T-cell (primary cell): ENCODE measurements at regions not wholly inside any gene's neighbourhood (a gene's known extent, or its start where the extent isn't known, plus 50 kb on each side); places are given as distances from the start of the nearest gene placed in this dataset.

Source experiments
- ATAC-seq, 4 experiments: fragments of 200-7000 bp in 3 of 4; fragments of 150-1000 bp in 1 of 4; cut with Tn5 transposase; replicated peaks in 1 of 4; 1 replicate in 3 of 4; 2 replicates in 1 of 4; pipeline ENCODE4 v1.10.0; 2021; ENCODE audit warnings: moderate library complexity in 3 of 4, mild to moderate bottlenecking in 2 of 4, moderate number of reproducible peaks in 1 of 4
- CTCF ChIA-PET, 2 donors: fragments of 300-600 bp; sonication (Branson Sonifier 250); formaldehyde crosslinking; loops; one replicate each; lab custom pipeline; 2022; ENCODE audit warnings: antibody characterized with exemption in 2 of 2; lab: Charles Lee
- POLR2A ChIA-PET, 2 donors: fragments of 300-600 bp; sonication (Branson Sonifier 250); formaldehyde crosslinking; loops; one replicate each; lab custom pipeline; 2022; ENCODE audit warnings: antibody characterized with exemption in 2 of 2; lab: Charles Lee
- DNase-seq, 35 experiments: peaks; one replicate each; pipeline versions ENCODE4 v3.0.0 to v3.0.0-alpha.2; 2013 to 2023
- H3K27ac ChIP-seq: one replicate; pipeline ENCODE4 v1.5.1; 2013; ENCODE audit warnings: low read length
- H3K27me3 ChIP-seq, 2 experiments: replicated peaks in 1 of 2; 1 replicate in 1 of 2; 2 replicates in 1 of 2; pipeline versions ENCODE4 v1.6.1 to v1.7.0; 2013; ENCODE audit warnings: low read length in 1 of 2, mixed read lengths in 1 of 2; ENCODE audit not compliant: control insufficient read depth in 2 of 2, insufficient read depth in 2 of 2; ENCODE audit errors: extremely low read depth in 1 of 2
- H3K36me3 ChIP-seq, 2 donors: 1 replicate in 1 of 2; 2 replicates in 1 of 2; pipeline versions ENCODE4 v1.6.1 to v1.7.0; 2013; ENCODE audit warnings: low read length in 1 of 2; ENCODE audit not compliant: control insufficient read depth in 2 of 2, insufficient read depth in 1 of 2; ENCODE audit errors: extremely low read depth in 1 of 2
- H3K4me1 ChIP-seq, 2 experiments: 1 replicate in 1 of 2; 2 replicates in 1 of 2; pipeline versions ENCODE4 v1.6.1 to v1.7.0; 2013; ENCODE audit warnings: low read length in 2 of 2, mixed read lengths in 1 of 2; ENCODE audit not compliant: insufficient read depth in 2 of 2, control insufficient read depth in 1 of 2; ENCODE audit errors: extremely low read depth in 1 of 2
- H3K4me3 ChIP-seq, 2 donors: 1 replicate in 1 of 2; 2 replicates in 1 of 2; pipeline versions ENCODE4 v1.5.1 to v1.7.0; 2013; ENCODE audit warnings: mild to moderate bottlenecking in 2 of 2, low read length in 1 of 2, moderate library complexity in 1 of 2; ENCODE audit not compliant: control insufficient read depth in 1 of 2; ENCODE audit errors: extremely low read depth in 1 of 2
- H3K9me3 ChIP-seq: 2 replicates; pipeline ENCODE4 v1.7.0; 2013
- H3K27ac Mint-ChIP-seq, 2 donors: one replicate each; pipeline ENCODE4 v1.8.0; 2020 to 2021; ENCODE audit warnings: mild to moderate bottlenecking in 2 of 2, mixed read lengths in 2 of 2
- H3K27me3 Mint-ChIP-seq, 2 donors: one replicate each; pipeline ENCODE4 v1.8.0; 2021 to 2022; ENCODE audit warnings: mixed read lengths in 2 of 2
- H3K36me3 Mint-ChIP-seq: one replicate; pipeline ENCODE4 v1.8.0; 2021; ENCODE audit warnings: mixed read lengths
- H3K4me1 Mint-ChIP-seq, 3 donors: one replicate each; pipeline ENCODE4 v1.8.0; 2020 to 2022; ENCODE audit warnings: mixed read lengths in 3 of 3, mild to moderate bottlenecking in 1 of 3
- H3K4me3 Mint-ChIP-seq, 3 donors: one replicate each; pipeline ENCODE4 v1.8.0; 2020 to 2022; ENCODE audit warnings: mild to moderate bottlenecking in 3 of 3, mixed read lengths in 3 of 3, moderate library complexity in 3 of 3
- H3K9me3 Mint-ChIP-seq, 3 donors: one replicate each; pipeline ENCODE4 v1.8.0; 2020 to 2022; ENCODE audit warnings: mixed read lengths in 3 of 3
- WGBS: methylation state at CpG from one replicate; pipeline ENCODE4 v1.1.5; 2013; ENCODE audit warnings: missing lambda C conversion rate; ENCODE audit not compliant: insufficient coverage; 5-methylcytosine and 5-hydroxymethylcytosine counted together

DNA sequence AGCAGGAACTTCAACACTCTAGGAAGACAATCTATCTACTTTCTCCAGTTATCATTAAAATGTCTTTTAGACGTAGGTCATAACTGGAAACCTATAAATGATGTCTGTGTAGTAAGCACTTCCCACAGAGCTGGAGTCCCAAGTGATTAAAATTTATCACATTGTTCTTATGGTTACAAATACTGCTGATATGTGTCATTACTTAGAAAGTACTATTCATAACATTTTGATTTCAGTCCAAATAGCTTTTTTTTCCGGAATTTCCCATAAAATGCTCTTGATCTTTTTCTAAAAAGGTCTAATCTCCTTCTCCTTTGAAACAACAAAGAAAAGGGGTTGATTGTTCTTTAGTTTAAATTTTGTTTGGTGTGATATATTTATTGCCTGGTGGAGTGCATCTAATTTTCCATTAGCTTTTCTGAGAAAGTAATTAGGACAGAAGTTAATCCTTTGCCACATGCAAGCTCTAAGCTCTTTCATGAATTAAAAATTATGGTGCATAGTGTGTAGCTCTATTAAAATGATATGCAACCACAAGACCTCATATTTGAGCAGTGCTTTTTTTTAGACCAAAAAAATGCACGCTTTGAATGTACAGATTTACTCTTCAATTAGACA is 132.7 kb upstream of the TCF21 start:
- Histone ChIP-seq H3K27me3 (no peaks in the 10 kb centered on the region), H3K27ac (no peak overlapping the region), H3K4me1 (no peaks in the 10 kb centered on the region), H3K9me3 (no peaks in the 10 kb centered on the region), H3K36me3 (no peaks in the 10 kb centered on the region), H3K4me3 (no peak overlapping the region)
- ATAC-seq, result no peak
- no CpG with 5 or more reads among the region's 3 CpGs for WGBS
- DNase-seq, result no peak
- Mint-ChIP-seq H3K36me3 (no peaks in the 10 kb centered on the region), H3K9me3 (no peaks in the 10 kb centered on the region), H3K4me3 (no peak overlapping the region), H3K27me3 (peaks cover 3 to 10% of the 10 kb centered on the region in 2 donors), H3K27ac (no peak overlapping the region), H3K4me1 (no peaks in the 10 kb centered on the region)
- ChIA-PET POLR2A (interaction anchor here in 1 of 2 donors (0.5 kb wide), 1 partner anchor 1586 kb away, joined by 3 read pairs; no protein-coding TSS in a partner anchor), CTCF (no interaction called here)

DNA sequence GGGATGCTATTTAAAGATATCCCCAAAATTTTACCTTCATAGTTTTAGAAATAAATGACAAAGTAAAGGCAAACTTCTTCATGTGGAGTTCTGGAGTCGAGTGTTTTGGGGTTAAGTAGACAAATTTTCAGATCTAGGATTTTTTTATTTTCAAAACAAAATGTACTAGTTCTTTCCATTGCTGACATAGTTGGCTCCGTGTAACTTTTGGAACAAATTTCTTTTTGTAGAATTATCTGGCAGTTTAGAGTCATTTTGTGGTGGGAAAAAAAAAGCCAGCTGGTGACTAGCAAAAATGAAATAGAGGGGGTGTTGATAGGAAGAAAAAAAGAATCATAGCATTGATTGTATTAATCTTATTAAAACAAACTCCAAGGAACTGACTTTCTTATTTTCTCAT is 131.6 kb upstream of the TCF21 start:
- Mint-ChIP-seq H3K9me3 (no peaks in the 10 kb centered on the region), H3K36me3 (no peaks in the 10 kb centered on the region), H3K27ac (no peak overlapping the region), H3K4me3 (no peak overlapping the region), H3K4me1 (no peaks in the 10 kb centered on the region), H3K27me3 (peaks cover 7 to 10% of the 10 kb centered on the region in 2 donors)
- Histone ChIP-seq H3K4me3 (no peak overlapping the region), H3K27me3 (no peaks in the 10 kb centered on the region), H3K9me3 (no peaks in the 10 kb centered on the region), H3K4me1 (no peaks in the 10 kb centered on the region), H3K27ac (no peak overlapping the region), H3K36me3 (no peaks in the 10 kb centered on the region)
- no peak for ATAC-seq
- no CpG with 5 or more reads among the region's 2 CpGs for WGBS
- no peak for DNase-seq
- CTCF ChIA-PET, result no interaction called here
- POLR2A ChIA-PET, result no interaction called here

GRCh38 chr6:133758815-133759335 is 130.0 kb upstream of the TCF21 start:
- Mint-ChIP-seq H3K27me3 (peaks cover 7 to 17% of the 10 kb centered on the region in 2 donors), H3K36me3 (no peaks in the 10 kb centered on the region), H3K27ac (no peak overlapping the region), H3K4me3 (no peak overlapping the region), H3K9me3 (no peaks in the 10 kb centered on the region), H3K4me1 (no peaks in the 10 kb centered on the region)
- ATAC-seq, result no peak
- Histone ChIP-seq H3K4me1 (no peaks in the 10 kb centered on the region), H3K36me3 (no peaks in the 10 kb centered on the region), H3K4me3 (no peak overlapping the region), H3K27ac (no peak overlapping the region), H3K9me3 (no peaks in the 10 kb centered on the region), H3K27me3 (no peaks in the 10 kb centered on the region)
- POLR2A ChIA-PET, result no interaction called here
- WGBS, result 17% methylated on average over 1 of the region's 2 CpGs
- DNase-seq, result no peak
- CTCF ChIA-PET, result no interaction called here

GRCh38 chr6:133759524-133759923 is 129.4 kb upstream of the TCF21 start:
- ATAC-seq (no peak), DNase-seq (no peak)
- 74% methylated on average over 3 of the region's 7 CpGs for WGBS
- Histone ChIP-seq H3K27ac (no peak overlapping the region), H3K27me3 (no peaks in the 10 kb centered on the region), H3K36me3 (no peaks in the 10 kb centered on the region), H3K9me3 (no peaks in the 10 kb centered on the region), H3K4me1 (no peaks in the 10 kb centered on the region), H3K4me3 (no peak overlapping the region)
- H3K9me3 Mint-ChIP-seq, result no peaks in the 10 kb centered on the region
- H3K36me3 Mint-ChIP-seq, result no peaks in the 10 kb centered on the region
- H3K4me3 Mint-ChIP-seq, result no peak overlapping the region
- no peaks in the 10 kb centered on the region for H3K4me1 Mint-ChIP-seq
- H3K27me3 Mint-ChIP-seq, result peaks cover 7 to 23% of the 10 kb centered on the region in 2 donors
- POLR2A ChIA-PET, result no interaction called here
- no peak overlapping the region for H3K27ac Mint-ChIP-seq
- CTCF ChIA-PET, result no interaction called here

DNA sequence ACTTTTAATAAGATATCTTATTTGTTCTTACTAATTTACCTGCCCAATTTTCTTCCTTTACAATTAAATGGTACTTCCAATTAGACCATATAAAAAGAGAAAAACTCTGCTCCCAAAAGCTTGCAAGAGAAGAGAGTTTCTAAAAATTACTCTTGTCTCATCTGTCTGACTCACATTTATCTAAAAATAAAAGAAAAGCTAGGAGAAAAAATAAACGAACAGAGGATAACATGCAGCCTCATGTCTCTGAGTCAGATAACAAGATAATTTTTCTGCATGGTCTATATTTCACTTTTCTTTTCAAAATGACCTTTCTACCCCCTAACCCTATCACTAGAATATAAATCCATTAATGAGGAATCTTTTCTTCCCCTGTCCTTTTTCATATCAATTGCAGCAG is 127.2 kb upstream of the TCF21 start:
- no peaks in the 10 kb centered on the region for H3K36me3 Mint-ChIP-seq
- no peaks in the 10 kb centered on the region for H3K9me3 Mint-ChIP-seq
- H3K27ac ChIP-seq, result no peak overlapping the region
- no peak for DNase-seq
- no peaks in the 10 kb centered on the region for H3K36me3 ChIP-seq
- H3K4me1 ChIP-seq, result no peaks in the 10 kb centered on the region
- H3K4me3 ChIP-seq, result no peak overlapping the region
- H3K27ac Mint-ChIP-seq, result no peak overlapping the region
- peaks cover 4 to 33% of the 10 kb centered on the region in 2 donors for H3K27me3 Mint-ChIP-seq
- H3K27me3 ChIP-seq, result no peaks in the 10 kb centered on the region
- H3K9me3 ChIP-seq, result no peaks in the 10 kb centered on the region
- ChIA-PET CTCF (no interaction called here), POLR2A (no interaction called here)
- WGBS, result no CpG with 5 or more reads among the region's 1 CpG
- no peaks in the 10 kb centered on the region for H3K4me1 Mint-ChIP-seq
- no peak for ATAC-seq
- H3K4me3 Mint-ChIP-seq, result no peak overlapping the region

DNA sequence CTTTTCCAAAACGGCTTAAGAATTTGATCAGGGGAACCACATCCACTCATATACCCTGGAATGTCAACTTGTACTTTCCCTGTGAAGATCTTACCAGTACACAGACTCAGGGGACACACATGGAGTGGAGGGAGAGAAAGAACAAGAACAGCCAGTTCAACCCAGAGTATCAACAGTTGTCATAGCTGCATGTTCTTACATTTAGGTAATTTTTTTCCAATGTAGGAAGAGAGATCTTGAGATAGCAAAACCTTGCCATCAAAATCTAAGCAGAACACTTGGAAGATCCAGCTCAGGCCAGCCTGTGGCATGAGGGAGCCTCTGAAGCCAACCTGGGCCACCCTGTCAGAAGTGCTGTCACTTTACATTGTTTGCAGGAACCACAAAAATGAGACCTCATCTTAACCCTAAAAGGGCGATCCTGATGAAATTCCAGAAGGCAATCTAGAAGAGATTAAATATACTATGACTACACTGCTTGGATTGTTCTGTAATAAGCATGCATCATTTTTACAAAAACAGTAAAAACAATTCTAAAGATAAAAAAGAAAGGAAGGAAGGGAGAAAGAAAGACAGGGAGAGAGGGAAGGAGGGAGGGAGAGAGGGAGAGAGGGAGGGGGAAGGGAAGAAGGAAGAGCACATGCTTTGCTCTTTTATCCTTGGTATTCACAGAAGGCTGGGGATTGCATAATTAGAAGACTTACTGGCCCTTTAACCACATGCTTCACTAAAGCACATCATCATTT is 124.7 kb upstream of the TCF21 start:
- no peaks in the 10 kb centered on the region for H3K36me3 ChIP-seq
- no peaks in the 10 kb centered on the region for H3K36me3 Mint-ChIP-seq
- ChIA-PET POLR2A (no interaction called here), CTCF (interaction anchor here in 1 of 2 donors (0.5 kb wide), 1 partner anchor 19 kb away, joined by 3 read pairs; no protein-coding TSS in a partner anchor)
- DNase-seq (no peak), ATAC-seq (no peak)
- H3K27ac Mint-ChIP-seq, result no peak overlapping the region
- no peak overlapping the region for H3K4me3 ChIP-seq
- H3K9me3 Mint-ChIP-seq, result peaks cover 0 to 4% (median 0%) of the 10 kb centered on the region in 3 donors
- no peak overlapping the region for H3K4me3 Mint-ChIP-seq
- H3K27ac ChIP-seq, result no peak overlapping the region
- H3K9me3 ChIP-seq, result no peaks in the 10 kb centered on the region
- WGBS, result no CpG with 5 or more reads among the region's 2 CpGs
- no peaks in the 10 kb centered on the region for H3K4me1 Mint-ChIP-seq
- no peaks in the 10 kb centered on the region for H3K4me1 ChIP-seq
- peaks cover 4 to 36% of the 10 kb centered on the region in 2 donors for H3K27me3 Mint-ChIP-seq
- no peaks in the 10 kb centered on the region for H3K27me3 ChIP-seq
